Jurkat, Clone E6-1 (cell line): ENCODE measurements at regions not wholly inside any gene's neighbourhood (a gene's known extent, or its start where the extent isn't known, plus 50 kb on each side); places are given as distances from the start of the nearest gene placed in this dataset.

Experiments used
- DNase-seq: peaks from one replicate; pipeline ENCODE4 v3.0.0-alpha.2; 2011; ENCODE audit warnings: low read depth, low spot score
- H3K4me3 ChIP-seq: 2 replicates; pipeline ENCODE4 v1.5.1; 2011; ENCODE audit warnings: mild to moderate bottlenecking, low read length, control low read depth, moderate library complexity

DNA sequence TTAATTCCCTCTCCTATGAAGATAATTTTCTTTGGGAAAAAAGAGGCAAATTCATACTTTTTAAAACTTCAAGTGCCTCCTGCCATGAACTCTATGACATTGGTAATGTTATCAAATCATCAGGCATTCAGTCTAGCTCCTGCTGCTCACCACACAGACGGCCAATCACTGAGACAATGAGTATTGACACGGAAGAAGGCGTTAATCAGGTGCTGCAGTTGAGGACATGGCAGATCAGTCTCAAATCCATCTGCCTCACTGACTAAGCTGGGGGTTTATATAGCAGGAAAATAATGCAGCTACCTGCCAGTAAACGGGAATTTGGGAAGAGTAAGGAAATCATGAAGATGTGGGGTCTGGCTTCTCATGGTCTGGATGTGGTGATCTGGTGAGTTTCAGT, 1087.7 kb downstream of the CDH9 start:
- DNase-seq: no peak
- H3K4me3 ChIP-seq: no peak overlapping the region

DNA sequence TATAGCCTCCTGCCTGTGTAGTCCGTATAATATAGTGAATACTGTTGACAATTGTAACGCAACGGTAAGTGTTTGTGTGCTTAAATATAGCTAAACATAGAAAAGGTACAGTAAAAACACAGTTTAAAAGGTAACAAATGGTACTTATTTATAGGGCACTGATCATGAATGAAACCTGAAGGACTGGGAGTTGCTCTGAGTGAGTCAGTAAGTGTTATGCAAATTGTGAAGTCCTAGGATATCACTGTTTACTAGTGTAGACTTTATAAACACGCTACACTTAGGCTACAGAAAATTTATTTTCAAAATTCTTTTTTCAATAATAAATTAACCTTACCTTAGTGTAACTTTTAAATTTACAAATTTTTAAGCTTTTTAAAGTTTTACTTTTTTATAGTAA, 1090.1 kb downstream of the CDH9 start:
- H3K4me3 ChIP-seq: no peak overlapping the region
- no peak for DNase-seq

DNA sequence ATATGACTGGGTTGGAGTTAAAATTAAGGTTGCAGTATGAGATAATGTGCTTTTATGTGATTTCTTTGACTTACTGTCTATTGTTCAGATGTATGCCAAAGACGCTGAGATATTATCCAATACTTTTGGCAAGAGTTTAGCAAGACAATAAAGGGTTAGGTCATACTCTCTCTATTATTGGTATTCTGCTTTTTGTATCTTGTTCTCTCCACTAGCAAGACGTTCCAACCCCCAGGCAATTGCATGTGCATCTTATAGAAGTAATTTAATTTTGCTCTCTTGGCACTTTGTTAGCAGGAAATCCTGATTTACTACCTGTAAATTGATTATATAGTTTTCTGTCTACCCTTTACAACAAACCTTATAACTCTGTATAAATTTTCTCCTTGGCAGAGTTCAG, 1093.6 kb downstream of the CDH9 start:
- no peak overlapping the region for H3K4me3 ChIP-seq
- no peak for DNase-seq

DNA sequence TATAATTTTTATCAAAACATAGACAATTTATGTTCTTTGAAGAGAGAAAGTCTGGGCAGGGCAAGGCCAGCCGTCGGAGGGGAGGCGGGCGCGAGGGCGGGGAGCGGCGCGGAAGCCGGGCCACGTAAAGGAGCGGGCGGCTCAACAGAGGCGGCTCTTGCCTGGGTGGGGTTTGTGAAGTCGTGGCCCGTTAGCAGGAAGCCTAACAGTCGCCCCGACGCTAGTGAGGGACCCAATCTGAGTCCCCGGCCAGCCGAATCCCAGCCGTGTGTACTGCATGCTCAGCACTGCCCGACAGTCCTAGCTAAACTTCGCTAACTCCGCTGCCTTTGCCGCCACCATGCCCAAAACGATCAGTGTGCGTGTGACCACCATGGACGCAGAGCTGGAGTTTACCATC, 1129.2 kb downstream of the CDH9 start:
- DNase-seq: no peak
- no peak overlapping the region for H3K4me3 ChIP-seq

DNA sequence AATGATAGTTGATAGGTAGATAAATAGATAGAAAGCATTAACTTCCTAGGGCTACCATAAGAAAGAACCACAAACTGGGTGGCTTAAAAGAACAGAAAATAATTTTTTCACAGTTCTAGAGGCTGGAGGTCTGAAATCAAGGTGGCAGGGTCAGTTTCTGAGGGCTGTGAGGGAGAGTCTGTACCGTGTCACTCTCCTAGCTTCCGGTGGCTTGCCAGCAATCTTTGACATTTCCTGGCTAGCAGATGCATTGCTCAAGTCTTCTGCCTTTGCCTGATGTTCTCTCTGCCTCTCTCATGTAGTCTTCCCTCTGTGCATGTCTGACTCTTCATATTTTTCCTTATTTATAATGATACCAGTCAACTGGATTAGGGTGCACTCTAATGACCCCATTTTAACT, 1132.7 kb downstream of the CDH9 start:
- no peak for DNase-seq
- no peak overlapping the region for H3K4me3 ChIP-seq

DNA sequence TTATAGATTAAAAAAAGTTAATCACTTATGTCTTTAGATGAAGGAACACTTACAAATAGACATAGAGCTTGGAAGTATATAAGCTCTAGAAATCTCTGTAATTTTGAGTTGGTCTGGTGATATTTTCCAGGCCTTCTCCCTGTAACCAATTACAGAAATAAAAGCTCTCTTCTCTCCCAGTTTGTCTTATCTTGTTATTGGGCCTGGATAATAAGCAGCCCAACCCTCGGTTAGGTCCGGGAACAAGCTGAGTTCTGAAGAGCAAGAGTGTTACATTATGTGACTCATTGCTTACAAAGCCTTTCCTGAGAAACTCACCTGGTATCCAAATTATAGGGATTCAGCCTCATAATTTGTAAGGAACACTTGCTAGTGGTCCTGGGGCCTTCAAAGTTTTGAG, 1146.2 kb downstream of the CDH9 start:
- H3K4me3 ChIP-seq: no peak overlapping the region
- no peak for DNase-seq

DNA sequence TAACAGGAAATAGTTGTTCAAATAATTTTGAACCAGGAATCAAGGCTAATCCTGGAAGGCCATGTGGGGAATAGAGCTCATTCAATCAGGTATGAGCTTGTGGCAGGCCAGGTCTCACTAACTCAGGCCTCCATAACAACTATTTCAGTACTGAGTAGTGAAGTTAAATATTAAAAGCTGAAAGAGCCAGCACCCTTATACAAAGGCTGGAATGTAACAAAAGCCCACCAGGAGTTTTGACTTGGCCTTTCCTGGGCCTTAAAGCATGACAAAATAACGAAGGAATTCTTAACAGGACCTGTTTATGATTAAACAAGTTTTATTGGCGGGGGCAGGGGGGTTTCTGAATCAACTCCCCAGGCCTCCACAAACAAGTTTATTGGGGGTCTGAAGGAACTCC, 1146.7 kb downstream of the CDH9 start:
- no peak overlapping the region for H3K4me3 ChIP-seq
- DNase-seq: no peak

DNA sequence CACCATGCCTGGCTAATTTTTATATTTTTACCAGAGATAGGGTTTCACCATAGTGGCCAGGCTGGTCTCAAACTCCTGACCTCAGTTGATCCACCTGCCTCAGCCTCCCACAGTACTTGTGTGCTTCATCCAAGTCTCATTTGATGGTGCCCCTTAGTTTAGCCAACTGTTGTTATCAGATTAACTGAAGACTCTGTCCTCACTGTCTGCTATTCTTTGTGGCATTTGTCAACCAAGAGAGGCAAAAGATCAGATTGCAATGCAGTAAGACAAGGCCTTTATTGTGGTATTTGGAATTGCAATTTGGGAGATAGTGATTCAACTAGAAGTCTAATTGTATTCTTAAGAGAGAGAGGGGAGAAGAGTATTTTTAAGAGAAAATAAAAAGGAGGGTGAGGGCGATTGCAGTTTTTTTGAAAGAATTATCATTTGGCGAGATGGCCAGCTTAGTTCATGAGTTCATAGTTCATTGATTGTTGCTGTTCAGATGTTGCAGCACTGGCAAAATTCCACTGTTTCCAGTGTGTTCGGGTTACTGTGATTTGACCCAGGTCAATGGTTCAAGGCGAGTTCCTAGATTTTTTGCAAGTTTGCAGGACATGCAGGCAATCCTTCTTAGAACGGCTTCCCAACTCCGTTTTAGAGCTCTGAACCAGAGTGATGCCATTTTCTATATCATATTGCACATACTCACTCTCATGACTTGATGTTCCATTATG, 1156.9 kb downstream of the CDH9 start:
- H3K4me3 ChIP-seq: no peak overlapping the region
- DNase-seq: no peak

DNA sequence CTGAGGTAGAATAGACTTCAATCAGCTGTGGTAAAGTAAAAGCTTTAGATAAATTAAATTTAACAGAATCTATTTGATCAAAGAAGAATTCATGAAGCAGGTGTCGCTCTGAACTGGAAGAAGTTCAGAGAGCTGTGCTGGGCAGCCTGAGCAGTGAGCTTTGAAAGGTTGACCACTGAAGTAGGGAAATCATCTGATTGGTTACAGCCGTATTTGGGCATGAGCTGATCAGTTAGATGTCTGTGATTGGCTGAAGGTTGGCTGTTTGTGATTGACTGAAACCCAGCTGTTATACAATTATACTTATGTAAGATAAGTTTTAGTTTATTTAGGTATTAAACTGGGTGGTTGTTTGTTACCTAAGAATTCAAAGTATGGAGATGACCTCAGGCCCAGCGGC, 1174.6 kb downstream of the CDH9 start:
- no peak for DNase-seq
- H3K4me3 ChIP-seq: no peak overlapping the region

DNA sequence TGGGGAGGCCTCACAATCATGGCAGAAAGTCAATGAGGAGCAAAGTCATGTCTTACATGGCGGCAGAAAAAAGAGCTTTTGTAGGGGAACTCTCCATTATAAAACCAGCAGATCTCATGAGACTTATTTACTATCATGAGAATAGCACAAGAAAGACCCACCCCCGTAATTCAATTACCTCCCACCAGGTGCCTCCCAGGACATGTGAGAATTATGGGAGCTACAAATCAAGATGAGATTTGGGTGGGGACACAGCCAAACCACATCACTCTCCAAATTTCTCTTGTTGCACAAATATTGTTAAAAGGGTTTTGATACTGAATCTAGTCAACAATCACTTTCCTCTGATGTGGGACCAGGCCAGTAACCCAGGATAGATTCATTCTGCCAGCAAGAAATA, 1176.1 kb downstream of the CDH9 start:
- H3K4me3 ChIP-seq: no peak overlapping the region
- no peak for DNase-seq

DNA sequence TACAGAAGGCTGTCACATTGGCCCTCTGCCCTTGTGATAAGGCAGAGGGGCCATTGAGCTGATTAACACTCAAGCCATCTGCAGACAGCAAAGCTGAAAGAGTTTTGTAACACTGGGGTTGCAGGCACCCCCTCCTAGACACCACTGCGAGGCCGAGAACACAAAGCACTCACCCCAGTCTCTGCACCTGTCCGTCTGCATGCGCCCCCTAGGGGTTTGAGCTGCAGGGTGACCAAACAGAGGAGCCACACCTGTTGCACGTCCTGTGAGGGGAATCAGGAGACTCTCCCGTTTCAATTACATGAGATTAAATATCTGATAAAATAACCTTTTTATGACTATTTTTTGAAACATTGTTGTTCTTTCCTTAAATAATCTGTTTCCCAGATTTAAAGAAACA, 1180.4 kb downstream of the CDH9 start:
- H3K4me3 ChIP-seq: no peak overlapping the region
- DNase-seq: no peak

DNA sequence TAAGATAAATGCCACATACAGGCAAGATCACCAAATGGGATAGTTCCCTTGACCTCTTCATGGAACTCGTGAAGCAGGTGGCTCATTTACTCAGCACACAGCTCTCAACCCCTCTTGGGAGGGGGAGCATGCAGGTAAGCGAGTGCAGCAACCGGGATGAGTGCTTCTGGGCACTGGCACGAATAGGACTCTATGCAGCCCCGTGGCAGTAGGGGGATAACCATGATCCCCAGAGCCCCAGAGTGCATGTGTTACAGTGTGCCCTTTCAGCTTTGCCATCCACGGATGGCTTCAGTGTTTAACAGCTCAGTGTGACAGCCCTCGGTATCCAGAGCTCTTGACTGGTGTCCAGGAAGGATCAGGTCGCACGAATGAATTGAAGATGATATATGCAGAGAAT, 1187.1 kb downstream of the CDH9 start:
- DNase-seq: no peak
- no peak overlapping the region for H3K4me3 ChIP-seq

DNA sequence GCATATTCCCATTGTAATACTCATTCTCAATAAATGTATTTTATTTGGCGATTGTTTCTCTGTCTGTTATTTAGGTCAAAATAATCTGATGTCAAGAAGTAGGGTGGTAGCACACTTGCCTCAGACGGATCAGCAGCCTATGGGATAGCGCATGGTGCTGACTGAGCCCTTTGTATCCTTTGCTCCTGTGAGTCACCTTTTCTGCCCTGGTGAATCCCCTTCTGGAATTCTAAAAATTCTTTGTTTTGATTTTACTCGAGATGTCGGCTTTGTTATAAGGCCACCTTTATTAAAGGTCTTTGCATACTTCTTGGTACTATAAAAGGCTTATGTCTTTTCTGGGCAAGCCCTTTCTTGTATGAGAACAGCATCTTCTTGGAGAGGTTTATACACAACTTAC, 1187.8 kb downstream of the CDH9 start:
- no peak overlapping the region for H3K4me3 ChIP-seq
- no peak for DNase-seq

DNA sequence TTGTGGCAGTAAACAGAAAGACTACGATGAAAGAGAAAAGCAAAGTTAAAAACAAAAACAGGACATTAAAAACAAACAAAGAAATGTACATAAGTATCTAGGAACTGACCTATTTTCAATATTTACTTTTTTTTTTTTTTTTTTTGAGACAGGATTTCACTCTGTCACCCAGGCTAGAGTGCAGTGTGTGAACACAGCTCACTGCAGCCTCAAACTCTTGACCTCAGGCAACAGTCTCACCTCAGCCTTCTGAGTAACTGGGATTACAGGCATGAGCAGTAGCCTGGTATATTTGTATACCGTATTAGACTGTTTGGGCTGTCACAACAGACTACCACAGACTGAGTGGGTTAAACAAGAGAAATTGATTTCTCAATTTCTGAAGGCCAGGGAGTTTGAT, 1189.1 kb downstream of the CDH9 start:
- DNase-seq: no peak
- no peak overlapping the region for H3K4me3 ChIP-seq

DNA sequence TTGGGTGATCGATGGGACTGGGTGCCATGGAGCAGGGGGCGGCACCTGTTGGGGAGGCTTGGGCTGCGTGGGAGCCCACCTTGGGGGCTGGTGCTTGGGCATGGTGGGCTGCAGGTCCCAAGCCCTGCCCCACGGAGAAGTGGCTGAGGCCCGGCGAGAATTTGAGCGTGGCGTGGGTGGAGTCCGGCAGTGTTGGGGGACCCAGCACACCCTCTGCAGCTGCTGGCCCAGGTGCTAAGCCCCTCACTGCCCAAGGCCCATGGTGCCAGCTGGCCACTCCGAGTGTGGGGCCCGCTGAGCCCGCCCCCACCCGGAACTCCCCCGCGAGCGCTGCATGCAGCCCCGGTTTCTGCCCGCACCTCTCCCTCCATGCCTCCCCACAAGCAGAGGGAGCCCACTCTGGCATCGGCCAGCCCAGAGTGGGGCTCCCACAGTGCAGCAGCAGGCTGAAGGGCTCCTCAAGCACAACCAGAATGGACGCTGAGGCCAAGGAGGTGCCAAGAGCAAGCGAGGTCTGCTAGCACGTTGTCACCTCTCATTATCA, 1178.6 kb upstream of the CDH10 start:
- DNase-seq: no peak
- H3K4me3 ChIP-seq: no peak overlapping the region
